ENCODE measurements at regions not wholly inside any gene's neighbourhood (a gene's known extent, or its start where the extent isn't known, plus 50 kb on each side); places are given as distances from the start of the nearest gene placed in this dataset.

DNA sequence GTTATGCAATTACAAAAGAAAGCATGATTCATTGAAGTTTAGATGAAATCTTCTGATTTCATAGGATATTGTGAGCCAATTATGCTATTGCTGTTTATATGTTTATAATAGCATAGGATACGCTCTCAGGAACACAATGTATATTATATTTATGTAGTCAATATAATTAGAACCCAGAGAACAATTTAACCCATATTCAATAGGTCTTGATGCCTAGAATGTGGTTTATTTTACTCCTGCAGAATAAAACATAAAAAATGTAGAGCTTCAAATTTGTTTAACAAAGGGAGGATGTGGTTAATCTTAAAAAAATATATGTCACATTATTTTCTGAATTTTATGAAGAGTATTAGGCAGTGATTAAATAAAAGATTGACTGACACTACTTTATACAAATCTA lies 380.8 kb upstream of the SPRY2 start:
- Histone ChIP-seq H3K4ac (ENCODE audit: low read depth, low read length) (no peak overlapping the region), H2BK5ac (ENCODE audit: low read depth, low read length, poor library complexity, severe bottlenecking) (no peak overlapping the region), H3K4me2 (ENCODE audit: low read depth, low read length) (no peak overlapping the region), H3K14ac (replicated peaks; ENCODE audit: low read depth, low read length) (no peak overlapping the region), H3K23ac (ENCODE audit: low read depth, low read length) (no peak overlapping the region), H2AFZ (replicated peaks; ENCODE audit: low read length, poor library complexity) (no peak overlapping the region), H3K9me1 (ENCODE audit: insufficient read depth, low read length) (no peaks in the 10 kb centered on the region), H2BK120ac (ENCODE audit: low read depth, low read length) (no peak overlapping the region), H4K20me1 (ENCODE audit: insufficient read depth, low read length) (no peaks in the 10 kb centered on the region), H3K27ac (ENCODE audit: insufficient read depth, low read length) (no peak overlapping the region), H3K36me3 (ENCODE audit: control insufficient read depth, insufficient read depth, low read length) (no peaks in the 10 kb centered on the region), H3K56ac (ENCODE audit: extremely low read depth, insufficient read depth, low read length) (no peak overlapping the region), H2BK20ac (ENCODE audit: low read depth, low read length) (no peak overlapping the region), H2BK15ac (ENCODE audit: low read depth, low read length) (no peak overlapping the region), H3K9me3 (ENCODE audit: control insufficient read depth, insufficient read depth, low read length) (peaks cover 8% of the 10 kb centered on the region), H3K79me1 (ENCODE audit: low read depth in 1 of 2, low read length in 2 of 2) (no peaks in the 10 kb centered on the region), H3K4me1 (ENCODE audit: control insufficient read depth, insufficient read depth, low read length) (no peaks in the 10 kb centered on the region), H2AK5ac (ENCODE audit: low read depth, low read length) (no peak overlapping the region), H3K18ac (ENCODE audit: low read depth, low read length) (no peak overlapping the region), H3K4me3 (ENCODE audit: insufficient read depth, low read depth, low read length) (no peak overlapping the region), H2AK9ac (replicated peaks; ENCODE audit: low read depth, low read length, poor library complexity) (no peak overlapping the region), H3K27me3 (ENCODE audit: control insufficient read depth, insufficient read depth, low read length) (no peaks in the 10 kb centered on the region), H4K8ac (ENCODE audit: low read depth in 2 of 2, low read length in 2 of 2) (no peak overlapping the region), H4K5ac (ENCODE audit: low read depth, low read length) (no peak overlapping the region), H4K91ac (ENCODE audit: insufficient read depth, low read depth, low read length) (no peak overlapping the region), H3K9ac (ENCODE audit: low read depth, low read length) (no peak overlapping the region)
- ChIA-PET POLR2A (ENCODE audit: unreplicated experiment) (no interaction called here), CTCF (no interaction called here)
- intact Hi-C loops (cut with micrococcal nuclease), result no loop called here
- no TSS peak for BruUV-seq (replicated peaks)
- in situ Hi-C loops (cut with MboI; ENCODE audit: low sequenced_read_pairs), result no loop called here
- DNase-seq (no peak), ATAC-seq (ENCODE audit: low read depth) (no peak)
- dilution Hi-C loops (cut with HindIII; ENCODE audit: low sequenced_read_pairs, unreplicated experiment), result no loop called here
- no CpG with 5 or more reads among the region's 1 CpG for WGBS, 2 experiments (ENCODE audit: extremely low coverage in 2 of 2, insufficient read length in 1 of 2)
- TF ChIP-seq CEBPB (IDR thresholded peaks at IDR 0.05; ENCODE audit: low read depth, low read length) (no peak), MAZ (IDR thresholded peaks at IDR 0.05; ENCODE audit: borderline replicate concordance, low read depth, low read length) (no peak), RAD21 (IDR thresholded peaks at IDR 0.05; ENCODE audit: low read length) (no peak), SMC3 (IDR thresholded peaks at IDR 0.05; ENCODE audit: low read depth, low read length) (no peak), FOS (IDR thresholded peaks at IDR 0.05; ENCODE audit: low read depth, low read length) (no peak), RFX5 (IDR thresholded peaks at IDR 0.05; ENCODE audit: low read depth, low read length) (no peak), NFE2L2 (IDR thresholded peaks at IDR 0.05; ENCODE audit: low read depth, low read length) (no peak), POLR2A (IDR thresholded peaks at IDR 0.05; ENCODE audit: low read depth, low read length) (no peak), RCOR1 (IDR thresholded peaks at IDR 0.05; ENCODE audit: insufficient replicate concordance, low read length) (no peak), MXI1 (IDR thresholded peaks at IDR 0.05; ENCODE audit: borderline replicate concordance, low read depth, low read length) (no peak)
- TF ChIP-seq, protein P1, sequence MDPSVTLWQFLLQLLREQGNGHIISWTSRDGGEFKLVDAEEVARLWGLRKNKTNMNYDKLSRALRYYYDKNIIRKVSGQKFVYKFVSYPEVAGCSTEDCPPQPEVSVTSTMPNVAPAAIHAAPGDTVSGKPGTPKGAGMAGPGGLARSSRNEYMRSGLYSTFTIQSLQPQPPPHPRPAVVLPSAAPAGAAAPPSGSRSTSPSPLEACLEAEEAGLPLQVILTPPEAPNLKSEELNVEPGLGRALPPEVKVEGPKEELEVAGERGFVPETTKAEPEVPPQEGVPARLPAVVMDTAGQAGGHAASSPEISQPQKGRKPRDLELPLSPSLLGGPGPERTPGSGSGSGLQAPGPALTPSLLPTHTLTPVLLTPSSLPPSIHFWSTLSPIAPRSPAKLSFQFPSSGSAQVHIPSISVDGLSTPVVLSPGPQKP (IDR thresholded peaks at IDR 0.05; ENCODE audit: borderline replicate concordance, low read depth, low read length), result no peak
- TF ChIP-seq, protein P2, sequence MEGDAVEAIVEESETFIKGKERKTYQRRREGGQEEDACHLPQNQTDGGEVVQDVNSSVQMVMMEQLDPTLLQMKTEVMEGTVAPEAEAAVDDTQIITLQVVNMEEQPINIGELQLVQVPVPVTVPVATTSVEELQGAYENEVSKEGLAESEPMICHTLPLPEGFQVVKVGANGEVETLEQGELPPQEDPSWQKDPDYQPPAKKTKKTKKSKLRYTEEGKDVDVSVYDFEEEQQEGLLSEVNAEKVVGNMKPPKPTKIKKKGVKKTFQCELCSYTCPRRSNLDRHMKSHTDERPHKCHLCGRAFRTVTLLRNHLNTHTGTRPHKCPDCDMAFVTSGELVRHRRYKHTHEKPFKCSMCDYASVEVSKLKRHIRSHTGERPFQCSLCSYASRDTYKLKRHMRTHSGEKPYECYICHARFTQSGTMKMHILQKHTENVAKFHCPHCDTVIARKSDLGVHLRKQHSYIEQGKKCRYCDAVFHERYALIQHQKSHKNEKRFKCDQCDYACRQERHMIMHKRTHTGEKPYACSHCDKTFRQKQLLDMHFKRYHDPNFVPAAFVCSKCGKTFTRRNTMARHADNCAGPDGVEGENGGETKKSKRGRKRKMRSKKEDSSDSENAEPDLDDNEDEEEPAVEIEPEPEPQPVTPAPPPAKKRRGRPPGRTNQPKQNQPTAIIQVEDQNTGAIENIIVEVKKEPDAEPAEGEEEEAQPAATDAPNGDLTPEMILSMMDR (conservative IDR thresholded peaks at IDR 0.05; ENCODE audit: low read depth, low read length), result no peak

All from IMR-90 (cell line).